ENCODE measurements at regions not wholly inside any gene's neighbourhood (a gene's known extent, or its start where the extent isn't known, plus 50 kb on each side); places are given as distances from the start of the nearest gene placed in this dataset.

DNA sequence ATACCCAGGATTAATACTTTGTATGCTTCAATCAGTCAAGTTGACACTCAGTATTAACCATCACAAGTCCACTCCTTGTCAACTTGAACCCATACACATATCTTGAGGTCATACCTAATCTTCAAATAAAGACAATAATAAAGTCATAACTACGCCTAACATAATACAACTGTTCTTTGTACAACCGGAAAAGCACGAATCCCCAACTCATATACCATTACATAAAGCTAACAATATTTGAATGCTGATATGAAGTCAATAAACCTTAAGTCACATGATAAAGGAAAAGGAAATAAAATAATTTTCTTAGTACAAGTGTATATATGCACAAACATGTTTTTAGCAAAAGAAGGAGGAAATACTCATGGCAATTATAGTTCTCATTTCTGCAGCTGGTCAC lies 770.6 kb upstream of the GYPC start:
- TF ChIP-seq, protein P1, sequence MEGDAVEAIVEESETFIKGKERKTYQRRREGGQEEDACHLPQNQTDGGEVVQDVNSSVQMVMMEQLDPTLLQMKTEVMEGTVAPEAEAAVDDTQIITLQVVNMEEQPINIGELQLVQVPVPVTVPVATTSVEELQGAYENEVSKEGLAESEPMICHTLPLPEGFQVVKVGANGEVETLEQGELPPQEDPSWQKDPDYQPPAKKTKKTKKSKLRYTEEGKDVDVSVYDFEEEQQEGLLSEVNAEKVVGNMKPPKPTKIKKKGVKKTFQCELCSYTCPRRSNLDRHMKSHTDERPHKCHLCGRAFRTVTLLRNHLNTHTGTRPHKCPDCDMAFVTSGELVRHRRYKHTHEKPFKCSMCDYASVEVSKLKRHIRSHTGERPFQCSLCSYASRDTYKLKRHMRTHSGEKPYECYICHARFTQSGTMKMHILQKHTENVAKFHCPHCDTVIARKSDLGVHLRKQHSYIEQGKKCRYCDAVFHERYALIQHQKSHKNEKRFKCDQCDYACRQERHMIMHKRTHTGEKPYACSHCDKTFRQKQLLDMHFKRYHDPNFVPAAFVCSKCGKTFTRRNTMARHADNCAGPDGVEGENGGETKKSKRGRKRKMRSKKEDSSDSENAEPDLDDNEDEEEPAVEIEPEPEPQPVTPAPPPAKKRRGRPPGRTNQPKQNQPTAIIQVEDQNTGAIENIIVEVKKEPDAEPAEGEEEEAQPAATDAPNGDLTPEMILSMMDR (IDR thresholded peaks at IDR 0.05; ENCODE audit: low read depth, low read length): no peak
- TF ChIP-seq POLR2A (IDR thresholded peaks at IDR 0.05; ENCODE audit: extremely low read depth, insufficient read length): no peak

Measured in NB4 (cell line).